SU-DHL-6 (cell line): ENCODE measurements at regions not wholly inside any gene's neighbourhood (a gene's known extent, or its start where the extent isn't known, plus 50 kb on each side); places are given as distances from the start of the nearest gene placed in this dataset.
A peak's percentile ranks its signal among the peaks of the same experiment; 100 is the strongest.

Source experiments
- H2AFZ ChIP-seq: fragments of 200-600 bp; sonication (generic); 2 replicates; pipeline ENCODE4 v1.6.1; 2014; ENCODE audit warnings: low read depth, mild to moderate bottlenecking, moderate library complexity, mixed read lengths, antibody characterized with exemption, low read length; ENCODE audit not compliant: severe bottlenecking
- H3F3A ChIP-seq: fragments of 200-600 bp; shearing (Covaris generic); 2 replicates; pipeline ENCODE4 v1.6.0; 2016; ENCODE audit warnings: antibody characterized with exemption, mild to moderate bottlenecking; ENCODE audit not compliant: insufficient read depth
- H3K27ac ChIP-seq: fragments of 200-600 bp; sonication (generic); 2 replicates; pipeline ENCODE4 v1.5.1; 2016; ENCODE audit warnings: low read depth, mild to moderate bottlenecking, low read length, moderate library complexity, mixed read lengths
- H3K27me3 ChIP-seq: fragments of 200-600 bp; sonication (generic), shearing (Covaris generic); 2 replicates; pipeline ENCODE4 v1.6.0; 2014; ENCODE audit warnings: mild to moderate bottlenecking, low read length
- H3K36me3 ChIP-seq: fragments of 200-600 bp; sonication (generic); 2 replicates; pipeline ENCODE4 v1.6.1; 2014; ENCODE audit warnings: mild to moderate bottlenecking, low read length, mixed read lengths
- H3K4me2 ChIP-seq: fragments of 300-600, 200-600 bp; shearing (Covaris generic), sonication (generic); 2 replicates; pipeline ENCODE4 v1.6.0; 2014; ENCODE audit warnings: low read length, low read depth, mild to moderate bottlenecking; ENCODE audit not compliant: poor library complexity, severe bottlenecking
- H3K4me3 ChIP-seq: fragments of 200-600 bp; sonication (generic); 2 replicates; pipeline ENCODE4 v1.5.1; 2014; ENCODE audit warnings: antibody characterized with exemption, low read length, mild to moderate bottlenecking, mixed read lengths; ENCODE audit not compliant: insufficient read depth, poor library complexity, severe bottlenecking
- H3K79me2 ChIP-seq: fragments of 200-600 bp; sonication (generic); 2 replicates; pipeline ENCODE4 v1.6.1; 2014; ENCODE audit warnings: mild to moderate bottlenecking, low read length, moderate library complexity; ENCODE audit not compliant: insufficient read depth
- H3K9ac ChIP-seq: fragments of 200-600 bp; sonication (generic); 2 replicates; pipeline ENCODE4 v1.7.0; 2014; ENCODE audit warnings: mild to moderate bottlenecking, low read length
- H3K9me2 ChIP-seq: fragments of 200-600 bp; sonication (generic); replicated peaks from 2 replicates; pipeline ENCODE4 v1.6.1; 2014; ENCODE audit warnings: low read length; ENCODE audit not compliant: insufficient read depth
- H3K9me3 ChIP-seq: fragments of 200-600 bp; sonication (generic); 2 replicates; pipeline ENCODE4 v1.6.1; 2014; ENCODE audit warnings: low read length, mixed read lengths; ENCODE audit not compliant: insufficient read depth
- H4K20me1 ChIP-seq: fragments of 200-600 bp; sonication (generic); 2 replicates; pipeline ENCODE4 v1.6.1; 2014; ENCODE audit warnings: low read depth, mild to moderate bottlenecking, antibody characterized with exemption, low read length, moderate library complexity, mixed read lengths
- EZH2phosphoT487 ChIP-seq: fragments of 200-600 bp; sonication (generic), shearing (Covaris generic); conservative IDR thresholded peaks from 2 replicates; pipeline ENCODE4 v1.6.1; 2018; ENCODE audit warnings: mild to moderate bottlenecking, antibody characterized with exemption, low read length, moderate library complexity, mixed read lengths
- TF ChIP-seq, protein P1 (sequence below): fragments of 200-600 bp; sonication (generic); IDR thresholded peaks from one replicate; pipeline ENCODE4 v1.5.1; 2017; ENCODE audit warnings: antibody characterized with exemption, mild to moderate bottlenecking, low read length, moderate library complexity; ENCODE audit not compliant: insufficient read depth, poor library complexity, severe bottlenecking

DNA sequence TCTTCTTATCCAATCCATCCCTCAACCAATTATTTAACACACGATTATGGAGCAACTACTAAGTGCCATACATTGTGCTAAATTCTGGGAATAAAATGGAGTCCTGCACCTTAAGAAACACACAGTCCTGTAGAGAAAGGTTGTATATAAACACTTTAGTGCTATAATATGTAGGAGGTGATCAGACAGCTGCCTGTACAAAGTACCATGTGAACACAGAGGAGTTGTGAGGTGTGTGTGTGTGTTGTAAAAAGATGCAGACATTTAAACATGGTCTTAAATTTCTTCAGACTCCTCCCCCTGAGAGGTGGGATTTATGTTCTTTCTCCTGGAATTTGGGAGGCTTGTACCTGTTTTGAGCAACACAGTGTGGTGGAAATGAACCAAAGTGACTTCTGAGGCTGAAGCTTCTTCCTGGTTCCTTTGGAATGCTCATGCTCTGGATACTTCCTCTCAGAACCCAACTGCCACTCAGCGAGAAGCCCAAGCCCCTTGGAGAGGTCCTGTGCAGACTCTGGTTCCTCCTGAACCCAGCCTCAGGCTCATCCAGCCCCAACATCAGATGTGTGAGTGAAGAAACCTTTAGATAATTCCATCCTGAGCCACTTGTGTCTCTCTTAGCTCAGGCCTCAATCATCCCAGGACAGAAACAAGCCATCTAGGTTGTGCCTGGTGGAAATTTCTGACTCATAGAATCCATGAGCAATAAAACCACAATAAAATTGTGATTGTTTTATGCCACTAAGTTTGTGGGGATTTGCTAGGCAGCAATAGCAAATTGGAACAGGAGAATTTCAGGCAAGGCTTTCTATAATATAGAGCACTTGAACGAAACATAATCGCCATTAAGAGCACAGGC lies 161.2 kb upstream of the FAM3C start:
- H3F3A ChIP-seq: no peaks in the 10 kb centered on the region
- no peaks in the 10 kb centered on the region for H3K27me3 ChIP-seq
- no peaks in the 10 kb centered on the region for H3K36me3 ChIP-seq
- no peak overlapping the region for H3K9ac ChIP-seq
- no peak overlapping the region for H2AFZ ChIP-seq
- no peaks in the 10 kb centered on the region for H3K9me3 ChIP-seq
- no peak overlapping the region for H3K4me2 ChIP-seq
- H3K79me2 ChIP-seq: no peaks in the 10 kb centered on the region
- H3K9me2 ChIP-seq: no peaks in the 10 kb centered on the region
- no peak overlapping the region for H3K27ac ChIP-seq
- TF ChIP-seq EZH2phosphoT487: no peak
- TF ChIP-seq, protein P1, sequence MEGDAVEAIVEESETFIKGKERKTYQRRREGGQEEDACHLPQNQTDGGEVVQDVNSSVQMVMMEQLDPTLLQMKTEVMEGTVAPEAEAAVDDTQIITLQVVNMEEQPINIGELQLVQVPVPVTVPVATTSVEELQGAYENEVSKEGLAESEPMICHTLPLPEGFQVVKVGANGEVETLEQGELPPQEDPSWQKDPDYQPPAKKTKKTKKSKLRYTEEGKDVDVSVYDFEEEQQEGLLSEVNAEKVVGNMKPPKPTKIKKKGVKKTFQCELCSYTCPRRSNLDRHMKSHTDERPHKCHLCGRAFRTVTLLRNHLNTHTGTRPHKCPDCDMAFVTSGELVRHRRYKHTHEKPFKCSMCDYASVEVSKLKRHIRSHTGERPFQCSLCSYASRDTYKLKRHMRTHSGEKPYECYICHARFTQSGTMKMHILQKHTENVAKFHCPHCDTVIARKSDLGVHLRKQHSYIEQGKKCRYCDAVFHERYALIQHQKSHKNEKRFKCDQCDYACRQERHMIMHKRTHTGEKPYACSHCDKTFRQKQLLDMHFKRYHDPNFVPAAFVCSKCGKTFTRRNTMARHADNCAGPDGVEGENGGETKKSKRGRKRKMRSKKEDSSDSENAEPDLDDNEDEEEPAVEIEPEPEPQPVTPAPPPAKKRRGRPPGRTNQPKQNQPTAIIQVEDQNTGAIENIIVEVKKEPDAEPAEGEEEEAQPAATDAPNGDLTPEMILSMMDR: no peak
- H3K4me3 ChIP-seq: no peak overlapping the region
- H4K20me1 ChIP-seq: no peaks in the 10 kb centered on the region

DNA sequence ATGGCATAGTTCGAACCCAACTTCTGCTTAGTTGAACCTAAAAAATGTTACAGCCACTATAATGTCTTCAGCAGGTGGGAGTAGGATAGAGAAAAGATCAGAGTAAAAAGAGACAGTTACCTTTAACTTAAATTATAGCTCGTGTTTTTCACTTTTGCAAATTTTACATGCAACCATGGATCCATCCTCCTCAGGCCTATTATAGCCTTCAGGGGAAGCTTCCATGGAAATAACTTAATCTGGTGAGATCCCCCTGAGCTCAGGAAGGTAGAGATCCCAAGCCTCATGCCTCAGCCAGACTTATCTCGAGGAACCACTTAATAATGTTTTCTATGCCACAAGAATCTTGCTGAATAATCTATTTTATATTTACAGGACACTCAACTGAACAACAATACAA lies 159.4 kb upstream of the FAM3C start:
- H3K4me3 ChIP-seq: no peak overlapping the region
- H3K4me2 ChIP-seq: no peak overlapping the region
- no peak overlapping the region for H3K9ac ChIP-seq
- no peaks in the 10 kb centered on the region for H3K36me3 ChIP-seq
- H2AFZ ChIP-seq: no peak overlapping the region
- no peaks in the 10 kb centered on the region for H3K9me2 ChIP-seq
- TF ChIP-seq, protein P1: no peak
- TF ChIP-seq EZH2phosphoT487: no peak
- no peaks in the 10 kb centered on the region for H3K9me3 ChIP-seq
- no peak overlapping the region for H3K27ac ChIP-seq
- H3K27me3 ChIP-seq: no peaks in the 10 kb centered on the region
- H3K79me2 ChIP-seq: no peaks in the 10 kb centered on the region
- no peaks in the 10 kb centered on the region for H3F3A ChIP-seq
- H4K20me1 ChIP-seq: no peaks in the 10 kb centered on the region

DNA sequence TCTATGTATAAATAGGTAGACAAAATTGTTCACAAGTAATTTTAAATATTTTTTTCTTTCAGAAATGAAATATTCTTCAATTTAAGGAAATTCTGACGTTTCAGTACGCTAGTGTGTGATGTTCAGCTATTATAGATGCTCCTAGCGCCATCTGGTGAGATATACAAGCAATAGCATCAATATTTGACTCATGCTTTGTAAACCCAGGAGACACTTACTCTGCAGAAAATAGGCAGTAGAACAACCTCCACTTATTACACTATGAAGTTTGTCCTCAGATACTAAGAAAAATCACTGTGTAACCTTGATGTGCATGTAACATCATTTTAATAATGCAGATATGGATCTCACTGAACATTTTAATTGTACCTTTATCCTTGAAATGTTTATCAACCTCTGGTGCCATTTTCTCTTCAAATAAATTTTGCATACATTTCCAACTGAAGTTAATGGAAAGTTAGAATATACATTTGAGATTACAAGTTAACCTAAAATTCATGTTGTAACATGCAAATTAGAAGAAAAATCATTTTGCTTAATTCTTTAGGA lies 151.5 kb upstream of the FAM3C start:
- no peak overlapping the region for H3K9ac ChIP-seq
- no peaks in the 10 kb centered on the region for H3K9me3 ChIP-seq
- no peaks in the 10 kb centered on the region for H3K36me3 ChIP-seq
- TF ChIP-seq EZH2phosphoT487: no peak
- TF ChIP-seq, protein P1: peak; percentile 46
- no peak overlapping the region for H2AFZ ChIP-seq
- no peak overlapping the region for H3K4me2 ChIP-seq
- no peaks in the 10 kb centered on the region for H3K79me2 ChIP-seq
- no peaks in the 10 kb centered on the region for H4K20me1 ChIP-seq
- no peaks in the 10 kb centered on the region for H3K27me3 ChIP-seq
- H3K9me2 ChIP-seq: no peaks in the 10 kb centered on the region
- no peak overlapping the region for H3K4me3 ChIP-seq
- no peaks in the 10 kb centered on the region for H3F3A ChIP-seq
- no peak overlapping the region for H3K27ac ChIP-seq
